NB4 (cell line): ENCODE measurements at regions not wholly inside any gene's neighbourhood (a gene's known extent, or its start where the extent isn't known, plus 50 kb on each side); places are given as distances from the start of the nearest gene placed in this dataset.

Experiments
- DNase-seq: peaks from one replicate; pipeline ENCODE4 v3.0.0; 2010; ENCODE audit warnings: low read depth
- H3K4me3 ChIP-seq: one replicate; pipeline ENCODE4 v1.5.1; 2011; ENCODE audit warnings: mild to moderate bottlenecking, low read depth, low read length, moderate library complexity
- CTCF ChIP-seq: IDR thresholded peaks from one replicate; pipeline ENCODE4 v1.5.1; 2012; ENCODE audit warnings: low read depth, low read length
- MYC ChIP-seq: IDR thresholded peaks from 2 replicates; pipeline ENCODE4 v1.6.1; 2011; ENCODE audit warnings: low read depth, low read length
- POLR2A ChIP-seq: IDR thresholded peaks from 2 replicates; pipeline ENCODE4 v1.6.1; 2011; ENCODE audit warnings: mild to moderate bottlenecking; ENCODE audit not compliant: insufficient read length; ENCODE audit errors: extremely low read depth
- TF ChIP-seq, protein P1 (sequence below): IDR thresholded peaks from 2 replicates; pipeline ENCODE4 v1.6.1; 2011; ENCODE audit warnings: low read depth, low read length

DNA sequence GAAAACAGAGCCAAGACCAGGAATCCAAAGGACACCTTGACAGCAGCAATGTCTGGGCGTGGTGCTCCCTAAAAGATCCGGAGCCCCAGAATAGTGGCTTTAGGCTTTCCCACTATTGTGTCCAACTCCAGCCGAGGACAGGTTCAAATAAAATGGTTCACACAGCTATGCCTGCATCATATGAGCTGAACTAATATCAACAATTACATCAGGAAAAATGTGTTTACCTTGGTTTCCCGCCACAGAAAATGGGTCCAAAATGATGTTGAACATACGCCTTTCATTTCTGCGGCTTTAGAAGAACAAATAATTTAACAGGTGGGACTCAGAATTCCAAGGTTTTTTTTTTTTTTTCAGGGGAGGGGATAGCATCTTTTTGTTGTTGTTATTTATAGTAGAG is 93.6 kb downstream of the OSR1 start:
- TF ChIP-seq MYC = no peak
- no peak for TF ChIP-seq CTCF
- TF ChIP-seq, protein P1, sequence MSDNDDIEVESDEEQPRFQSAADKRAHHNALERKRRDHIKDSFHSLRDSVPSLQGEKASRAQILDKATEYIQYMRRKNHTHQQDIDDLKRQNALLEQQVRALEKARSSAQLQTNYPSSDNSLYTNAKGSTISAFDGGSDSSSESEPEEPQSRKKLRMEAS = no peak
- no peak for TF ChIP-seq POLR2A
- H3K4me3 ChIP-seq = no peak overlapping the region
- no peak for DNase-seq

DNA sequence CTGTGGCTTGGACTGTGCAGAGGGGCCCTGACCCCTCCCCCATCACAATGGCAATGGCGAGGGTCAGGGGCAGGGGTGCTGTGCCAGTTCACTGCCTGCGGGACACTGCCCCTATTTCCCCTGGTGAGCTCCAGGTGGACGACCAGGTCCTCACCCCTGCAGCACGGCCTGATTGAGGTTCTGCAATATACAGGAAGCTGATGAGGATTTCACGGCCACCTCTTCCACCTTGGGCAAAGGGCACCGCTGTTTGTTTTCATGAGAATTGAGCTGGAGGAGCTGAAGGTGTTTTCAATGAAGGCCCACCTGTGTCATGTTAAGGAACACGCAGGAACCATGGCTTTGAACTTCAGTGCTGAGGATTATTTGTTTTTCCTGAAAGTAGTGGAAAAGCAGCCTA is 96.3 kb downstream of the OSR1 start:
- H3K4me3 ChIP-seq = no peak overlapping the region
- no peak for TF ChIP-seq MYC
- TF ChIP-seq, protein P1 = no peak
- TF ChIP-seq CTCF = no peak
- no peak for TF ChIP-seq POLR2A
- DNase-seq = no peak

GRCh38 chr2:19261061-19261460 is 97.4 kb downstream of the OSR1 start:
- TF ChIP-seq POLR2A (no peak), CTCF (no peak), MYC (no peak)
- TF ChIP-seq, protein P1 = no peak

DNA sequence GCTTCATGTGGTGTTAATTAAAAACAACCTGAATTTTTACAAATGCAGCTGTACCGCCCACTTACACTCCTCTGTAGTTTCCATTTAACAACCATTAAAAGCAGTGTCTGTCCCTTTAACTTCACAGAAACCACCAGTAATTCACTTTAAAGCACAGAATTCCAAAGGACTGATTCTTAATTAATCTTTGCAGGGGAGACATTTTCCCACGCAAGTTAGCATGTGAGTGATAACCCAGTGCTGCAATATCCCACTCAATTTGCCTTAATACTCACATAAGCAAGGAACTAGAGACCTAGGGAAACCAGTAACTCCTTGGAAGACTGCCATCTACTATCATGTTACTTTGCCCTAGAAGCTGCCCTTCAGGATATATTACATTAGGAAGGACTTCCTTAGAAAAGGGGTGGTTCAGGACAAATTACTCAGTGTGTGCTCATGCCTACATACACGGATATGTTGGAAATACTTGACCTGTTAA is 102.3 kb downstream of the OSR1 start:
- no peak for DNase-seq
- H3K4me3 ChIP-seq = no peak overlapping the region
- TF ChIP-seq CTCF = no peak
- no peak for TF ChIP-seq POLR2A
- TF ChIP-seq, protein P1 = no peak
- TF ChIP-seq MYC = no peak

More at GRCh38 chr2:19261061-19261460, 97.4 kb downstream of the OSR1 start:
- H3K4me3 ChIP-seq = no peak overlapping the region
- no peak for DNase-seq

DNA sequence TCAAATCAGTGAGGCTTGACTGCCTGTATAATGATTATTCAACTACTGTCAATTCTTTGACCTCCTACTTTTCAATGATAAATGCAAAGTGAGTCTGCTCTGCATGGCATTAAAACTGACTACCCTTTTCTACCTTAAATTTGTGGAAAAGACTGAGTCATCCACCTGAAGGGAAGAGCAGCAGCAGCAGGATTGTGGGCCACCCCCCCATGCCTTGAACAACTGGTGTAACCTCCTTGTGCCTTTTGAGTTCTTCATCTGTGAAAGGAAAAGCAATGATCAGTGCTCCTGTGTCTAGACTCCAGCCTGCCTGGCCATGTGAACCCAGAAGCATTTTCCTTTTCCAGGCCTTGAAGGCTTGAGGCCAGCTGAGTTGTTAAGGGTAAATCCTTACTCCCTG is 102.9 kb downstream of the OSR1 start:
- no peak for DNase-seq
- TF ChIP-seq CTCF (no peak), POLR2A (no peak), MYC (no peak)
- TF ChIP-seq, protein P1 = no peak
- H3K4me3 ChIP-seq = no peak overlapping the region

- no peak for DNase-seq
- no peak overlapping the region for H3K4me3 ChIP-seq
- no peak for TF ChIP-seq MYC
- TF ChIP-seq, protein P1 = no peak
- no peak for TF ChIP-seq CTCF
Observed at GRCh38 chr2:19251554-19251953, 106.9 kb downstream of the OSR1 start.
